ENCODE measurements at regions not wholly inside any gene's neighbourhood (a gene's known extent, or its start where the extent isn't known, plus 50 kb on each side); places are given as distances from the start of the nearest gene placed in this dataset.
"Not testable (repeated sequence)": the region's sequence is repeated elsewhere in the genome, so short reads cannot be mapped to it uniquely, and the experiment has no call there.

- no peaks in the 10 kb centered on the region for H3K27me3 Mint-ChIP-seq
- no peaks in the 10 kb centered on the region for H3K9me3 Mint-ChIP-seq
- DNase-seq, result no peak
- no peaks in the 10 kb centered on the region for H3K36me3 Mint-ChIP-seq (ENCODE audit: low read depth)
- H3K4me1 Mint-ChIP-seq (ENCODE audit: low read depth), result no peaks in the 10 kb centered on the region
- no peak overlapping the region for H3K27ac Mint-ChIP-seq
- H3K4me3 Mint-ChIP-seq, result no peak overlapping the region
Observed at GRCh38 chr5:110968246-110969005, 103.1 kb upstream of the TSLP start.

GRCh38 chr5:110969502-110969901, 102.0 kb upstream of the TSLP start:
- no peaks in the 10 kb centered on the region for H3K27me3 Mint-ChIP-seq

GRCh38 chr5:110973510-110973909, 98.0 kb upstream of the TSLP start:
- no peak overlapping the region for H3K4me3 Mint-ChIP-seq
- DNase-seq, result no peak
- H3K9me3 Mint-ChIP-seq, result no peaks in the 10 kb centered on the region
- no peaks in the 10 kb centered on the region for H3K36me3 Mint-ChIP-seq (ENCODE audit: low read depth)
- no peaks in the 10 kb centered on the region for H3K27me3 Mint-ChIP-seq
- no peak overlapping the region for H3K27ac Mint-ChIP-seq
- no peaks in the 10 kb centered on the region for H3K4me1 Mint-ChIP-seq (ENCODE audit: low read depth)

More at GRCh38 chr5:110969502-110969901, 102.0 kb upstream of the TSLP start:
- no peaks in the 10 kb centered on the region for H3K9me3 Mint-ChIP-seq
- H3K4me1 Mint-ChIP-seq (ENCODE audit: low read depth), result no peaks in the 10 kb centered on the region
- no peaks in the 10 kb centered on the region for H3K36me3 Mint-ChIP-seq (ENCODE audit: low read depth)
- H3K4me3 Mint-ChIP-seq, result no peak overlapping the region
- H3K27ac Mint-ChIP-seq, result no peak overlapping the region
- no peak for DNase-seq

GRCh38 chr5:110977915-110978314, 93.6 kb upstream of the TSLP start:
- DNase-seq, result no peak
- H3K27me3 Mint-ChIP-seq, result peaks cover 4% of the 10 kb centered on the region
- no peaks in the 10 kb centered on the region for H3K4me1 Mint-ChIP-seq (ENCODE audit: low read depth)
- no peak overlapping the region for H3K27ac Mint-ChIP-seq
- H3K9me3 Mint-ChIP-seq, result peaks cover 3% of the 10 kb centered on the region
- H3K36me3 Mint-ChIP-seq (ENCODE audit: low read depth), result no peaks in the 10 kb centered on the region
- H3K4me3 Mint-ChIP-seq, result no peak overlapping the region

- H3K4me3 Mint-ChIP-seq; H3K9me3 Mint-ChIP-seq; H3K36me3 Mint-ChIP-seq (ENCODE audit: low read depth); DNase-seq; H3K27me3 Mint-ChIP-seq; H3K4me1 Mint-ChIP-seq (ENCODE audit: low read depth); H3K27ac Mint-ChIP-seq: not testable (repeated sequence)
Observed at GRCh38 chr5:110985882-110986281, 85.6 kb upstream of the TSLP start.

- H3K9me3 Mint-ChIP-seq, result peaks cover 12% of the 10 kb centered on the region
- H3K27me3 Mint-ChIP-seq; H3K36me3 Mint-ChIP-seq (ENCODE audit: low read depth); DNase-seq; H3K4me3 Mint-ChIP-seq; H3K27ac Mint-ChIP-seq; H3K4me1 Mint-ChIP-seq (ENCODE audit: low read depth): not testable (repeated sequence)
Observed at GRCh38 chr5:110987573-110987972, 83.9 kb upstream of the TSLP start.

- Mint-ChIP-seq H3K27me3 (peaks cover 5% of the 10 kb centered on the region), H3K36me3 (ENCODE audit: low read depth) (no peaks in the 10 kb centered on the region), H3K27ac (no peak overlapping the region), H3K9me3 (peaks cover 5% of the 10 kb centered on the region), H3K4me3 (no peak overlapping the region), H3K4me1 (ENCODE audit: low read depth) (no peaks in the 10 kb centered on the region)
- no peak for DNase-seq
Observed at GRCh38 chr5:110996742-110997141, 74.8 kb upstream of the TSLP start.

- Mint-ChIP-seq H3K27ac (no peak overlapping the region), H3K4me3 (no peak overlapping the region), H3K36me3 (ENCODE audit: low read depth) (no peaks in the 10 kb centered on the region), H3K27me3 (peaks cover 3% of the 10 kb centered on the region), H3K4me1 (ENCODE audit: low read depth) (no peaks in the 10 kb centered on the region), H3K9me3 (no peaks in the 10 kb centered on the region)
- no peak for DNase-seq
Observed at GRCh38 chr5:111002036-111002435, 69.5 kb upstream of the TSLP start.

GRCh38 chr5:111003623-111004022, 67.9 kb upstream of the TSLP start:
- H3K27me3 Mint-ChIP-seq, result peaks cover 7% of the 10 kb centered on the region
- H3K36me3 Mint-ChIP-seq (ENCODE audit: low read depth), result no peaks in the 10 kb centered on the region
- no peak overlapping the region for H3K27ac Mint-ChIP-seq
- no peaks in the 10 kb centered on the region for H3K4me1 Mint-ChIP-seq (ENCODE audit: low read depth)
- no peak overlapping the region for H3K4me3 Mint-ChIP-seq
- no peak for DNase-seq
- H3K9me3 Mint-ChIP-seq, result no peaks in the 10 kb centered on the region

GRCh38 chr5:111004291-111004690, 67.2 kb upstream of the TSLP start:
- Mint-ChIP-seq H3K9me3 (peaks cover 4% of the 10 kb centered on the region), H3K36me3 (ENCODE audit: low read depth) (no peaks in the 10 kb centered on the region), H3K4me1 (ENCODE audit: low read depth) (no peaks in the 10 kb centered on the region), H3K27ac (no peak overlapping the region), H3K27me3 (peaks cover 13% of the 10 kb centered on the region), H3K4me3 (no peak overlapping the region)
- no peak for DNase-seq

GRCh38 chr5:111010783-111011182, 60.7 kb upstream of the TSLP start:
- Mint-ChIP-seq H3K36me3 (ENCODE audit: low read depth) (no peaks in the 10 kb centered on the region), H3K27ac (no peak overlapping the region), H3K4me1 (ENCODE audit: low read depth) (no peaks in the 10 kb centered on the region), H3K9me3 (peaks cover 4% of the 10 kb centered on the region), H3K4me3 (no peak overlapping the region), H3K27me3 (peaks cover 31% of the 10 kb centered on the region)
- no peak for DNase-seq

GRCh38 chr5:111013011-111013410, 58.5 kb upstream of the TSLP start:
- Mint-ChIP-seq H3K27ac (no peak overlapping the region), H3K4me3 (no peak overlapping the region), H3K36me3 (ENCODE audit: low read depth) (no peaks in the 10 kb centered on the region), H3K4me1 (ENCODE audit: low read depth) (no peaks in the 10 kb centered on the region), H3K9me3 (peaks cover 4% of the 10 kb centered on the region), H3K27me3 (peaks cover 33% of the 10 kb centered on the region)
- DNase-seq, result no peak

GRCh38 chr5:111016801-111017200, 54.7 kb upstream of the TSLP start:
- no peak overlapping the region for H3K27ac Mint-ChIP-seq
- DNase-seq, result no peak
- no peaks in the 10 kb centered on the region for H3K9me3 Mint-ChIP-seq
- H3K27me3 Mint-ChIP-seq, result peaks cover 26% of the 10 kb centered on the region
- H3K4me1 Mint-ChIP-seq (ENCODE audit: low read depth), result no peaks in the 10 kb centered on the region
- H3K4me3 Mint-ChIP-seq, result no peak overlapping the region
- H3K36me3 Mint-ChIP-seq (ENCODE audit: low read depth), result no peaks in the 10 kb centered on the region

GRCh38 chr5:111017731-111018130, 53.8 kb upstream of the TSLP start:
- no peak overlapping the region for H3K4me3 Mint-ChIP-seq
- DNase-seq, result no peak
- no peak overlapping the region for H3K27ac Mint-ChIP-seq
- H3K4me1 Mint-ChIP-seq (ENCODE audit: low read depth), result no peaks in the 10 kb centered on the region
- peaks cover 28% of the 10 kb centered on the region for H3K27me3 Mint-ChIP-seq
- H3K36me3 Mint-ChIP-seq (ENCODE audit: low read depth), result no peaks in the 10 kb centered on the region
- no peaks in the 10 kb centered on the region for H3K9me3 Mint-ChIP-seq

Data from activated T-cell treated with anti-CD3 and anti-CD28 coated beads, Interleukin-2, amount 50 U/mL, for 24 hours (primary cell).